Lower lobe of right lung (tissue), 2 donors: ENCODE measurements at regions not wholly inside any gene's neighbourhood (a gene's known extent, or its start where the extent isn't known, plus 50 kb on each side); places are given as distances from the start of the nearest gene placed in this dataset.
A peak's percentile ranks its signal among the peaks of the same experiment; 100 is the strongest.
"Not testable (repeated sequence)": the region's sequence is repeated elsewhere in the genome, so short reads cannot be mapped to it uniquely, and the experiment has no call there.

ENCODE experiments used
- ATAC-seq, 2 donors: fragments of 200-7000 bp; cut with Tn5 transposase; one replicate each; pipeline ENCODE4 v1.9.1; 2020 to 2022; ENCODE audit warnings: mild to moderate bottlenecking in 2 of 2, moderate library complexity in 2 of 2
- DNase-seq: peaks from one replicate; pipeline ENCODE4 v3.0.0-alpha.2; 2020
- H3K27ac ChIP-seq: fragments of 200-600 bp; one replicate; pipeline ENCODE4 v1.8.0; 2022
- H3K27me3 ChIP-seq: fragments of 200-600 bp; one replicate; pipeline ENCODE4 v1.8.0; 2022; ENCODE audit warnings: low read depth
- H3K36me3 ChIP-seq: fragments of 200-600 bp; one replicate; pipeline ENCODE4 v1.8.0; 2022; ENCODE audit warnings: mild to moderate bottlenecking
- H3K4me1 ChIP-seq: fragments of 200-600 bp; one replicate; pipeline ENCODE4 v1.8.0; 2022
- H3K4me3 ChIP-seq: fragments of 200-600 bp; one replicate; pipeline ENCODE4 v1.8.0; 2022; ENCODE audit warnings: mild to moderate bottlenecking
- H3K9me3 ChIP-seq: fragments of 200-600 bp; one replicate; pipeline ENCODE4 v1.8.0; 2022
- intact Hi-C: fragments of 100-400 bp; cut with DNase I; formaldehyde crosslinking; loops from one replicate; pipeline ENCODE4 v1.11.0; 2022
- TF ChIP-seq, protein P1 (sequence below): fragments of 200-600 bp; IDR thresholded peaks from one replicate; pipeline ENCODE4 v1.8.0; 2022; ENCODE audit warnings: antibody characterized with exemption, mild to moderate bottlenecking
- donor health status: DM: no; HTN: yes; CAD: no; lungs with severe emphysema.

DNA sequence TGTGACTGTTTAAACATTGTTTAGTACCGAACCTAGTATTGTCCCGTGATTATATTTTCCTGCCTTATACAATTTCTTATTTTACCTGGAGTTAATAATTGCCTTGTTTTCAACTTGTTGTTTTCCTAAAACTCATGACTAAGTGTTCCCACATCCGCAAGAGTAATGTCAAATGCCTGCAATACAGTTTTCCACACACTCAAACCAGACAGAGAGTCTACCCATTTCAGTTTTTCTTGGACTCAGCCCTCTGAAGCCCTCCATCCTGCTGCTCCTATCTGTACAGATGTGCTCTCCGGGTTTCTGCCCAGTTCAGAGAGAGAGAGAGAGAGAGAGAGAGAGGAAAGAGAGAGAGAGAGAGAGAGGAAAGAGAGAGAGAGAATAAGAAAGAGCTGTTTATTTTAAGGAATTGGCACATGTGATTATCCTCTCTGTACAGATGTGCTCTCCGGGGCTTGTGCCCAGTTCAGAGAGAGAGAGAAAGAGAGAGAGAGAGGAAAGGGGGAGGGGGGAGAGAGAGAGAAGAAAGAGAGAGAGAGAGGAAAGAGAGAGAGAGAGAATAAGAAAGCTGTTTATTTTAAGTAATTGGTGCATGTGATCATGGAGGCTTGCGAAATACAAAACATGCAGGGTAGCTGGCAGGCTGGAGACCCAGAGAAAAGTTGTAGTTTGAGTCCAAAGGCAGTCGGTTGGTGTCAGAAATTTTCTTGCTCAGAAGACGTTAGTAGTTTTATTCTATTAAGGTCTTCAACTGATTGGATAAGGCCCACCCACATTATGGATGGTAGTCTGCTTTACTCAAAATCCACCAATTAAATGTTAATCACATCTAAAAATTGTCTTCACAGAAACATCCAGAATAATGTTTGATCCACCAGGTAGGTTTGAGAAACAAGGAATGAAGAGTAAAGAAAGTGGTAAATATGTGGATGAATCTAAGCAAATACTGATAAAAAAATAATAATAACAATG lies 104.1 kb upstream of the GOLGA8J start:
- no peak for ATAC-seq
- H3K27ac ChIP-seq, result no peak overlapping the region
- no peak overlapping the region for H3K4me3 ChIP-seq
- intact Hi-C loops, result no loop called here
- TF ChIP-seq, protein P1, sequence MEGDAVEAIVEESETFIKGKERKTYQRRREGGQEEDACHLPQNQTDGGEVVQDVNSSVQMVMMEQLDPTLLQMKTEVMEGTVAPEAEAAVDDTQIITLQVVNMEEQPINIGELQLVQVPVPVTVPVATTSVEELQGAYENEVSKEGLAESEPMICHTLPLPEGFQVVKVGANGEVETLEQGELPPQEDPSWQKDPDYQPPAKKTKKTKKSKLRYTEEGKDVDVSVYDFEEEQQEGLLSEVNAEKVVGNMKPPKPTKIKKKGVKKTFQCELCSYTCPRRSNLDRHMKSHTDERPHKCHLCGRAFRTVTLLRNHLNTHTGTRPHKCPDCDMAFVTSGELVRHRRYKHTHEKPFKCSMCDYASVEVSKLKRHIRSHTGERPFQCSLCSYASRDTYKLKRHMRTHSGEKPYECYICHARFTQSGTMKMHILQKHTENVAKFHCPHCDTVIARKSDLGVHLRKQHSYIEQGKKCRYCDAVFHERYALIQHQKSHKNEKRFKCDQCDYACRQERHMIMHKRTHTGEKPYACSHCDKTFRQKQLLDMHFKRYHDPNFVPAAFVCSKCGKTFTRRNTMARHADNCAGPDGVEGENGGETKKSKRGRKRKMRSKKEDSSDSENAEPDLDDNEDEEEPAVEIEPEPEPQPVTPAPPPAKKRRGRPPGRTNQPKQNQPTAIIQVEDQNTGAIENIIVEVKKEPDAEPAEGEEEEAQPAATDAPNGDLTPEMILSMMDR, result no peak
- no peaks in the 10 kb centered on the region for H3K4me1 ChIP-seq
- H3K36me3 ChIP-seq, result no peaks in the 10 kb centered on the region
- no peaks in the 10 kb centered on the region for H3K27me3 ChIP-seq
- no peak for DNase-seq
- H3K9me3 ChIP-seq, result no peaks in the 10 kb centered on the region

DNA sequence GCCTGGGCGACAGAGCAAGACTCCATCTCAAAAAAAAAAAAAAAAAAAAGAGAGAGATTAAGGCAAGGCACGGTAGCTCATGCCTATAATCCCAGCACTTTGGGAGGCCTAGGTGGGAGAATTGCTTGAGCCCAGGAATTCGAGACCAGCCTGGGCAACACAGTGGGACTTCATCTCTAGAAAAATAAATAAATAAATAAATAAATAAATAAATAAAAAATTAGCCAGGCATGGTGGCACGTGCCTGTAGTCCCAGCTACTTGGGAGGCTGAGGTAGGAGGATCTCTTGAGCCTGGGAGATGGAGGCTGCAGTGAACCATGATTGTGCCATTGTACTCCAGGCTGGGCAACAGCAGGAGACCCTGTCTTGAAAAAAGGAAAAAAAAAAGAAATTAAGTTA lies 108.7 kb upstream of the GOLGA8J start:
- DNase-seq, H3K4me3 ChIP-seq, H3K27me3 ChIP-seq, H3K36me3 ChIP-seq, H3K4me1 ChIP-seq, H3K9me3 ChIP-seq, ATAC-seq, intact Hi-C loops, H3K27ac ChIP-seq: not testable (repeated sequence)

DNA sequence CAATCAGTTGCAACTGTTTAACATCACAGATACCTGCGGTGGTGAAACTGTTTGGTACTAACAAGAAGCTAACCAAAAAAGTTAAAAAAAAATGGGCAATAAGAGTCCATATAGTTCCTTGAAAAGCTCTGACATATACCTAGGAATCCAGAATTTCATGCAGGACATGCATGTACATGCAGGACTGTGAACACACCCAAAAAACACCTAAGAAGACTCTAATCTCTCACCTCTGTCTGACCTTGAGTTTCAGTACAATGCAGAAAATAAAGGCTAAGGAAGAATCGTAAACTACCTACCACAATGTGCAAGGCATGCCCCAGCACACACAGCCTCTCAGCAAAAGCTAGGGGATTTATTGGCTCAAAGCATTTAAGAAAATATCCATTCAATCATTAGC lies 110.7 kb upstream of the GOLGA8J start:
- intact Hi-C loops, result no loop called here
- no peaks in the 10 kb centered on the region for H3K4me1 ChIP-seq
- no peak overlapping the region for H3K27ac ChIP-seq
- no peaks in the 10 kb centered on the region for H3K36me3 ChIP-seq
- H3K9me3 ChIP-seq, result peaks cover 4% of the 10 kb centered on the region
- DNase-seq (no peak), ATAC-seq (no peak)
- H3K27me3 ChIP-seq, result peaks cover 17% of the 10 kb centered on the region
- no peak overlapping the region for H3K4me3 ChIP-seq
- TF ChIP-seq, protein P1, result no peak

DNA sequence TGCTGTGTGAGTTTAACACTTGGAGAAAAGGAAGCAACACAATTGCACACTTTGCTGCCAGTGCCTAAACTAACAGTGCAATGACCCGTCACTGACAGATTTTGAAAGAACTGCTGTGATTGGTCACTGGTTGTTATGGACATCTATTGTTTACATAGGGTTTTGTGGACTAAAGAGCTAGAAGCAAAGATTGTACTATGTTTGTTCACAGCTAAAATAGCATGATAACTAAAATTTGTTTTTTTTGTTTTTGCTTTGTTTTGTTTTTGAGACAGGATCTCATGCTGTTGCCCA lies 112.4 kb upstream of the GOLGA8J start:
- Histone ChIP-seq H3K27ac (no peak overlapping the region), H3K27me3 (peaks cover 17% of the 10 kb centered on the region), H3K9me3 (peaks cover 4% of the 10 kb centered on the region), H3K4me1 (no peaks in the 10 kb centered on the region), H3K36me3 (no peaks in the 10 kb centered on the region), H3K4me3 (no peak overlapping the region)
- intact Hi-C loops, result no loop called here
- peak in 1 of 2 donors; percentile 60 for ATAC-seq
- TF ChIP-seq, protein P1, result no peak
- no peak for DNase-seq

DNA sequence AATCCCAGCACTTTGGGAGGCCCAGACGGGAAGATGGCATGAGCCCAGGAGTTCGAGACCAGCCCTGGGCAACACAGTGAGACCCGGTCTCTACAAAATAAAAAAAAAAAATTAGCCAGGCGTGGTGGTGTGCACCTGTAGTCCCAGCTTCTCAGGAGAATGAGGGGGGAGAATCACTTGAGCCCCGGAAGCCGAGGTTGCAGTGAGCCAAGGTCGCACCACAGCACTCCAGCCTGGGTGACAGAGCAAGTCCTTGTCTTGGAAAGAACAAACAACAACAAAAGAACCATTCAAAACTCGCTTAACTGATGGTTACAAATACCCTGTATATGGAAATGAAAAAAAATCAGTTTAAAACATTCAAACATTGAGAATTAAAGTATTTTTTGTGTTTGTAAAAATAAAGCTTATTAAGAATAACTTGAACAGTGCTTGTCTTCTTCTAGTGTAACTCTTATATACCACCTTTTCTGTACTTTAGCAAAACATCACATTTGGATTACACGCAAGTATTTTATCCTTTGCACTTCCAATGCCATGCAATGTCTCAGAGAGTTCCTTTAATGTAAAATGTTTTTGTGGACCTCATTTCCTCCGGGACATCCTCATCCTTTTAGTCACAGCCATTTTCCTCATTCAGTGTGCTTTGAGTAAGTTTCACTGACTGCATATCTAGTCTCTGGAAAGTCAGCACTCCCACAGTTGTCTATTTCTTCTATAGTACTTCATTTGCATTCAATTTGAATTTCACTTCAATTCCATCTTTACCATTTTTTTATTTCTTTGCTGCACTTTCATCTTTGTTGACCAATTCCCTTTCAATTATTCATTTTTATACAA lies 113.0 kb upstream of the GOLGA8J start:
- intact Hi-C loops, result no loop called here
- TF ChIP-seq, protein P1, result no peak
- no peaks in the 10 kb centered on the region for H3K4me1 ChIP-seq
- H3K4me3 ChIP-seq, result no peak overlapping the region
- peaks cover 17% of the 10 kb centered on the region for H3K27me3 ChIP-seq
- no peak overlapping the region for H3K27ac ChIP-seq
- DNase-seq (no peak), ATAC-seq (no peak)
- peaks cover 4% of the 10 kb centered on the region for H3K9me3 ChIP-seq
- H3K36me3 ChIP-seq, result no peaks in the 10 kb centered on the region
